SJCRH30 (cell line): ENCODE measurements at regions not wholly inside any gene's neighbourhood (a gene's known extent, or its start where the extent isn't known, plus 50 kb on each side); places are given as distances from the start of the nearest gene placed in this dataset.
A peak's percentile ranks its signal among the peaks of the same experiment; 100 is the strongest.
"Not testable (repeated sequence)": the region's sequence is repeated elsewhere in the genome, so short reads cannot be mapped to it uniquely, and the experiment has no call there.

Experiments used
- DNase-seq, 2 experiments: peaks; one replicate each; pipeline ENCODE4 v3.0.0-alpha.2; 2015 to 2020
- H3K27ac ChIP-seq: fragments of 250-450 bp; sonication (Bioruptor Pico); 2 replicates; pipeline ENCODE4 v1.5.1; 2020; ENCODE audit warnings: mild to moderate bottlenecking, moderate library complexity
- H3K27me3 ChIP-seq: fragments of 250-450 bp; sonication (Bioruptor Pico); 2 replicates; pipeline ENCODE4 v1.5.1; 2020; ENCODE audit warnings: mild to moderate bottlenecking, moderate library complexity
- H3K36me3 ChIP-seq: fragments of 250-450 bp; sonication (Bioruptor Pico); 2 replicates; pipeline ENCODE4 v1.5.1; 2020; ENCODE audit warnings: mild to moderate bottlenecking, moderate library complexity
- H3K4me1 ChIP-seq: fragments of 250-450 bp; sonication (Bioruptor Pico); 2 replicates; pipeline ENCODE4 v1.5.1; 2020; ENCODE audit warnings: mild to moderate bottlenecking, moderate library complexity
- H3K4me3 ChIP-seq: fragments of 250-450 bp; sonication (Bioruptor Pico); 2 replicates; pipeline ENCODE4 v1.5.1; 2020; ENCODE audit warnings: mild to moderate bottlenecking, moderate library complexity
- H3K9me3 ChIP-seq: fragments of 250-450 bp; sonication (Bioruptor Pico); replicated peaks from 2 replicates; pipeline ENCODE4 v1.5.1; 2020; ENCODE audit warnings: mild to moderate bottlenecking, moderate library complexity

GRCh38 chr10:120077707-120078492 lies 185.4 kb downstream of the SEC23IP start:
- DNase-seq, result no peak
- H3K9me3 ChIP-seq, result no peaks in the 10 kb centered on the region

DNA sequence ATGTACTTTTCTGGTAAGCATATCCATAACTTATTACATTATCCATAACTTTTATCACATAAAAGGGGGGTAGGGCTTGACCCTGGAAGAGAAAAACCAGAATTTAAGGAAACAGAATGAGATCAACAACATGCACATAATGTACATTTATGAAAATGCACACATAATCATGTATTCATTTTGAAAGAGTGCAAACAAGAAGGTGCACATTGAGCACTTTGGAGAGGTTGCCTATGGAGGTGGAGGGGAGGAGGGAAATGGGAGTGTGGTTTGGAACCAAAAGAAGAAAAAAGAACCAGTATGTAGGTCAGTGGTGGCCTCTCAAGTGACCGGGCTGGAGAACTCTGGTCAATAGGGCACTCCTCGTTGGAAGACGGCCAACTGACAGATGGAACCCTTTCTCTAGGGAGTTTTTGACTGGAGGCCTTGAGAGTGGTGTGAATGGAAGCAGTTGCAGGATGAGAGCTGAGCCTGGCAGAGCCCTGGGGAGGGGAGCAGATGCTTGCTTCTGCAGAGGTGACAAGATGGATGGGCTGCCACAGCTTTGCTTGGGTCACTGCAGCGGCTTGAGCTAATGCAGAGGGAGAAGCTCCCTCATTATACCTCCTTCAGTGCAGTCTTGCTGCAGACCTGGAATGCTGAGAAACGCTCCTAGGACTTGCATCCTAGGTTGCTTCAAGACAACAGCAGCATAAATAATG lies 192.7 kb downstream of the SEC23IP start:
- 0 out of 2 replicates have a peak, but pooled peaks cover 4% of the 10 kb centered on the region for H3K27me3 ChIP-seq
- H3K27ac ChIP-seq, result no peak overlapping the region
- no peak overlapping the region for H3K4me3 ChIP-seq
- H3K9me3 ChIP-seq, result no peaks in the 10 kb centered on the region
- no peaks in the 10 kb centered on the region for H3K36me3 ChIP-seq
- no peak for DNase-seq
- H3K4me1 ChIP-seq, result no peaks in the 10 kb centered on the region

More at GRCh38 chr10:120077707-120078492, 185.4 kb downstream of the SEC23IP start:
- Histone ChIP-seq H3K4me3 (no peak overlapping the region), H3K36me3 (no peaks in the 10 kb centered on the region), H3K27ac (no peak overlapping the region), H3K27me3 (no peaks in the 10 kb centered on the region), H3K4me1 (no peaks in the 10 kb centered on the region)

DNA sequence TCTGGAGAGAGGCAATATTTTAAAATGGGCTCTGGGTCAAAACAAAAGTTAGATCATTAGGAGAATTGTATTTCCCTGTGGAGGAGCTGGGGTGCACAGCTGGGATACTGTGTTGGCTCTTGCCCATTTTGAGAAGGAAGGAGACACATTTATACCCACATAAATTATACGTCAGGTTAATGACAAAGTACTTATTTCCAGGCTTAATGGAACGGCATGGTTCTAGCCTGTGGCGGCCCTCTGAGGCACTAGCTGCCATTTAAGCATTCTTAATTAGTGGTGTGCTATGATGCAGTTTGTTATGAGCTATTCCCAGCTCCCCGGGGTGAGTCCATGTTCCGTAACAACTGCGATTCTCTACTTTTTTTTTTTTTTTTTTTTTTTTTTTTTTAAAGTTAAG lies 193.5 kb downstream of the SEC23IP start:
- Histone ChIP-seq H3K27me3 (0 out of 2 replicates have a peak, but pooled peaks cover 4% of the 10 kb centered on the region), H3K4me3 (no peak overlapping the region), H3K9me3 (no peaks in the 10 kb centered on the region), H3K36me3 (no peaks in the 10 kb centered on the region), H3K27ac (no peak overlapping the region), H3K4me1 (no peaks in the 10 kb centered on the region)
- DNase-seq, result no peak

DNA sequence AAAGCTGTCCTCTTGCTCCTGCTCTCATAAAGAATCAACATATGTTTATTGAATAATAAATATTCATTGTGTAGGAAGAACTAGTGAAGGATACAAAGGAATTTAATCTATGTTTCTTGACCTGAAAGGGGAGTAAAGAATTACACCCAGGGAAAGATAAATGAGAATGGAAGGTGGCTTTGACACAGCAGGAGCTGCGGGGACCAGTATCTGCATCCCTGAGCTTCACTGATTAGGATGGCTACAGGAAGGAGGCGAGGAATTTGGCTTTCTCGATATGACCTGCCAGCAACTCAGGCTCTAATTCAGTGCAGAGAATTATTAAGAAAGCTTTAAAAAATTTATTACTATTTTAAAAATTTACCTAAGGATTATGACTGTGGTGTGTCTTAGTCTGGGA lies 194.6 kb downstream of the SEC23IP start:
- no peaks in the 10 kb centered on the region for H3K9me3 ChIP-seq
- H3K36me3 ChIP-seq, result no peaks in the 10 kb centered on the region
- no peak overlapping the region for H3K4me3 ChIP-seq
- H3K27me3 ChIP-seq, result 0 out of 2 replicates have a peak, but pooled peaks cover 4% of the 10 kb centered on the region
- no peak overlapping the region for H3K27ac ChIP-seq
- DNase-seq, result no peak
- H3K4me1 ChIP-seq, result no peaks in the 10 kb centered on the region; the same call in 1 of the 2 replicates

- peaks cover 13% of the 10 kb centered on the region for H3K4me1 ChIP-seq
- H3K27ac ChIP-seq, result no peak overlapping the region
- DNase-seq, result no peak
- H3K9me3 ChIP-seq, result peaks cover 8% of the 10 kb centered on the region; the same call in 1 of the 2 replicates
- H3K27me3 ChIP-seq, result no peaks in the 10 kb centered on the region
- H3K36me3 ChIP-seq, result no peaks in the 10 kb centered on the region
- H3K4me3 ChIP-seq, result no peak overlapping the region
These were observed 203.3 kb downstream of the SEC23IP start for GRCh38 chr10:120095875-120096274.

- Histone ChIP-seq H3K36me3 (no peaks in the 10 kb centered on the region), H3K27me3 (no peaks in the 10 kb centered on the region), H3K9me3 (peaks cover 8% of the 10 kb centered on the region; the same call in 1 of the 2 replicates), H3K4me3 (no peak overlapping the region), H3K4me1 (peaks cover 13% of the 10 kb centered on the region), H3K27ac (no peak overlapping the region)
- DNase-seq, result no peak
These were observed 205.2 kb downstream of the SEC23IP start for GRCh38 chr10:120097766-120098165.

GRCh38 chr10:120098232-120098930 lies 205.9 kb downstream of the SEC23IP start:
- Histone ChIP-seq H3K4me3 (no peak overlapping the region), H3K36me3 (no peaks in the 10 kb centered on the region), H3K4me1 (peaks cover 13% of the 10 kb centered on the region), H3K27me3 (no peaks in the 10 kb centered on the region; the same call in 1 of the 2 replicates), H3K9me3 (peaks cover 7% of the 10 kb centered on the region; the same call in 1 of the 2 replicates), H3K27ac (no peak overlapping the region)
- peak; percentile 25 to 42 for DNase-seq

DNA sequence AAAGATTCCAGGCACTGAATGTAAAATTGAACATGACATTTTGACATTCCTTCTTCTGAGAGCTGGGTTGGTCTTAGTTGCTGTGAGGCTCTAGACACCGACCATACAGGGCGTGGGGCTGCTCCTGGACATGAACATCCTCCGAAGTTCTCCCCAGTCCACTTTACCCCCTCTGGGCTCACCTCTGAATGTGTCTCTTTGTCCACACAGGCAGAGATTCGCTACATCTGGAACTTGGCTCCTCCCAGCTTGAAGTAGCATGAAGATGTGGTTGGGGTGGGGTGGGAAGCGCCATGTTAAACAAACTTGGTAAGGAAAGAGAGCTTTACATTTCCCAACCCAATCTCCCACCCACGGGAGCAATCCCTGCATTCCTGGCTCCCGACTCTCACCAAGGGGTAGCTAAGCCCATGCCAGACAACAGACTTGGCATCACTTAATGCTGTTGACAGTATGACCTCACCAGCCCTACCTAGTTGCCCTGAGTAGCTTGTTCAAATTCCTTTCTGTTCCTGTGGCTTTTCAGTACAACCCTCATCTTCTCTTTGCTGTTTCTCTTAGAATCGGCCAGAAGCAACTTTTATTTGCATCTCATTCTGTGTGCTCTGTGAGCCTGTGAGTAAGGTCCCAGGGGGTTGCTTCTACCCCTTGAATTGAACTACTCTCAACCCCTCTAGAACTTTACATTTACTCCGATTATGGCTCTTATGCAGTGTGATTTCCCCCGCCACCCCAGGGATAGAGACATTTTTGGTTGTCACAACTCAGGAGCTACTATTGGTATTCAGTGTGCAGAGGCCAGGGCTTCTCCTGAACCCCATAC lies 211.4 kb downstream of the SEC23IP start:
- no peak for DNase-seq

DNA sequence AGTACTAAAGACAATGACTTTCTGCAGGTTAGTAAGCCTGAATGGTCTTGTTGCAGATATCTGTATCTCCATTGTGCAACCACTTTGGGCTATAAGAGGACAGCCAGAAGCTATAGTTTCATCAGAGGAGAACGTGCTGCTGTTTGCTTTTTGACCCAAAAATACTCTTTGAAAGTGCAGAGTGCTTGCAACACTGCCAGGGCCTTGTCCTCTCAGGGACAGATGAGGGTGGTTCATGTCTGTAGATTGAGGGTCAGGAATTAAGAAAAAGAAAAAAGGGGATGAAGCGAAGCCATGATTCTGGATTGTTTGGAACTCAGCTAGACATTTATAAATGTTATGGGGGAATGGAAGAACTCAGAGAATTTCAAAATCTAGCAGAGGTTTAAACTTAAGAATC lies 212.5 kb downstream of the SEC23IP start:
- no peak overlapping the region for H3K27ac ChIP-seq
- no peaks in the 10 kb centered on the region for H3K4me1 ChIP-seq
- no peaks in the 10 kb centered on the region; the same call in 1 of the 2 replicates for H3K27me3 ChIP-seq
- H3K36me3 ChIP-seq, result no peaks in the 10 kb centered on the region
- H3K4me3 ChIP-seq, result no peak overlapping the region
- H3K9me3 ChIP-seq, result no peaks in the 10 kb centered on the region
- DNase-seq, result no peak

More for the DNA sequence above, 211.4 kb downstream of the SEC23IP start:
- Histone ChIP-seq H3K27ac (no peak overlapping the region), H3K27me3 (no peaks in the 10 kb centered on the region; the same call in 1 of the 2 replicates), H3K9me3 (no peaks in the 10 kb centered on the region), H3K4me1 (no peaks in the 10 kb centered on the region; the same call in 1 of the 2 replicates), H3K36me3 (no peaks in the 10 kb centered on the region), H3K4me3 (no peak overlapping the region)

DNA sequence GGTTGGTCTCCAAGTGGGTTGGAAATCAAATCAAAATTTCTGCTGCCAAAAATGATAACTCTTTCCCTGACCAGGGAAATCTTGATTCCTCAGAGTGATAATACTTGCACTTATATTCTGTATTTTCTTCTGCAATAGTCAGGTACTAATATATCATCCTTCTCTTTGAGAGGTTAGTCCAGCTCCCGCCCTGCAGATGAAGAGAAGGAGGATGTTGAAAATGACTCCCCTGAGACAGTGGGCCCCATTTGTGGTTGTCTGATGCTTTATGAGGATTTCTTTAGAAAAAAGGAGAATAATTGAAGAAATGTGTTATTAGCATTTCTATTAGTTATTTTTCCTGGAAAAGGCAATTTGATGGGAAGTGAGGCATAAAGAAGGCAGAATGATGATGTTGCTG lies 213.0 kb downstream of the SEC23IP start:
- Histone ChIP-seq H3K4me3 (no peak overlapping the region), H3K27ac (no peak overlapping the region), H3K27me3 (no peaks in the 10 kb centered on the region; the same call in 1 of the 2 replicates), H3K9me3 (no peaks in the 10 kb centered on the region), H3K36me3 (no peaks in the 10 kb centered on the region), H3K4me1 (no peaks in the 10 kb centered on the region)
- no peak for DNase-seq

- Histone ChIP-seq H3K4me3 (no peak overlapping the region), H3K4me1 (no peaks in the 10 kb centered on the region; the same call in 1 of the 2 replicates), H3K36me3 (no peaks in the 10 kb centered on the region), H3K9me3 (no peaks in the 10 kb centered on the region), H3K27me3 (no peaks in the 10 kb centered on the region; the same call in 1 of the 2 replicates), H3K27ac (no peak overlapping the region)
- DNase-seq, result no peak
These were observed 216.4 kb downstream of the SEC23IP start for GRCh38 chr10:120108916-120109315.

GRCh38 chr10:120109725-120110124 lies 217.2 kb downstream of the SEC23IP start:
- H3K36me3 ChIP-seq, H3K4me3 ChIP-seq, H3K27ac ChIP-seq, H3K27me3 ChIP-seq, H3K9me3 ChIP-seq, H3K4me1 ChIP-seq, DNase-seq: not testable (repeated sequence)

DNA sequence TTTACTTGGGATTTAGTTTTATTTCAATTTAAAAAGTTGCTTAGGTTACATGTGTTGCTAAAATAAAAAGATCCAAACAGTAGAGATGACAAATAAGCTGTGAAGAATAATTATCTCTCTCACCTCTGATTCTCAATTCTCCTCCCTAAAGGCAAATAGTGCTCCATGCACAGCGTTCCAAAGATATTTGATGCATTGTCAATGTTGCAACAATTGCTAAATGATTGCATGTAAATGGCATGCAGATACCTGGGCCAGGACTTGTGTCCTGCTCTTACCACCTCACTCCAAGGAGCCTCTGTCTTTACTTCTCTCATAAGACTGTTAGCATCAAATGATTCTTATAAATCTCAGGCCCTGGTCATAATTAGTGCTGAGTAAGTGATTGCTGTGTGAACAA lies 217.7 kb downstream of the SEC23IP start:
- Histone ChIP-seq H3K9me3 (no peaks in the 10 kb centered on the region), H3K4me3 (no peak overlapping the region), H3K27ac (no peak overlapping the region), H3K4me1 (no peaks in the 10 kb centered on the region; the same call in 1 of the 2 replicates), H3K27me3 (peaks cover 5% of the 10 kb centered on the region; the same call in 1 of the 2 replicates), H3K36me3 (no peaks in the 10 kb centered on the region)
- DNase-seq, result no peak

DNA sequence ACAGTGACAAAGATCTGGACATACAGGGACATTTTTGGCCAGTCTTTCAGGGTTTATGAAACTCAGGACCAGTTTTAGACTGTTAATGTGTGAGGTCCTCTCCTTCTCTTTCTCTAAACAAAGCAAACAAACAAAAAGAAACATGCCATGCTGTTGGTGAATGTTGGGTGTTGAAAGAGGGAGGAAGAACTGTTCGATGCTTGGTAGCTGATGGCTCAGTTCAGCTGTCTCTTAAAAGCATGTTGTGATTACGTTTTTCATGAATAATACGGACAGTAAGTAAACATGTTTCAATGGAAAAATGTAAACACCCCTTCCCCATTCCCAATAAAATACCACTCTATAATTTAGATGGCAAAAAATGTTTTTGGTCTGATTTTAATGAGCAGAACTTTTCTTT lies 219.1 kb downstream of the SEC23IP start:
- no peak overlapping the region for H3K4me3 ChIP-seq
- no peak overlapping the region for H3K27ac ChIP-seq
- no peaks in the 10 kb centered on the region for H3K9me3 ChIP-seq
- H3K4me1 ChIP-seq, result no peaks in the 10 kb centered on the region; the same call in 1 of the 2 replicates
- H3K36me3 ChIP-seq, result no peaks in the 10 kb centered on the region
- no peak for DNase-seq
- H3K27me3 ChIP-seq, result peaks cover 7% of the 10 kb centered on the region; the same call in 1 of the 2 replicates
